Neural progenitor cell (in vitro differentiated cells): ENCODE measurements at regions not wholly inside any gene's neighbourhood (a gene's known extent, or its start where the extent isn't known, plus 50 kb on each side); places are given as distances from the start of the nearest gene placed in this dataset.

Source experiments
- DNase-seq: peaks from one replicate; pipeline ENCODE4 v3.0.0-alpha.2; 2016; ENCODE audit warnings: low spot score
- H2AFZ ChIP-seq: fragments of 200-600 bp; sonication (generic); replicated peaks from 2 replicates; pipeline ENCODE4 v1.6.1; 2016; ENCODE audit warnings: antibody characterized with exemption
- H3F3A ChIP-seq: fragments of 200-600 bp; sonication (generic); 2 replicates; pipeline ENCODE4 v1.6.1; 2016; ENCODE audit warnings: antibody characterized with exemption, low read depth
- H3K27ac ChIP-seq: fragments of 200-600 bp; sonication (generic); 2 replicates; pipeline ENCODE4 v1.5.1; 2016; ENCODE audit warnings: mild to moderate bottlenecking
- H3K27me3 ChIP-seq: fragments of 200-600 bp; sonication (generic); 2 replicates; pipeline ENCODE4 v1.6.1; 2016; ENCODE audit warnings: mild to moderate bottlenecking, moderate library complexity
- H3K36me3 ChIP-seq: fragments of 200-600 bp; sonication (generic); 2 replicates; pipeline ENCODE4 v1.5.1; 2016
- H3K4me1 ChIP-seq: fragments of 200-600 bp; sonication (generic); 2 replicates; pipeline ENCODE4 v1.6.1; 2016; ENCODE audit warnings: mixed run types
- H3K4me2 ChIP-seq: fragments of 200-600 bp; sonication (generic); 2 replicates; pipeline ENCODE4 v1.6.1; 2016
- H3K4me3 ChIP-seq: fragments of 200-600 bp; sonication (generic); 2 replicates; pipeline ENCODE4 v1.5.1; 2016
- H3K79me2 ChIP-seq: fragments of 200-600 bp; sonication (generic); 2 replicates; pipeline ENCODE4 v1.6.1; 2016; ENCODE audit warnings: low read depth
- H3K9ac ChIP-seq: fragments of 200-600 bp; sonication (generic); 2 replicates; pipeline ENCODE4 v1.6.1; 2016
- H3K9me3 ChIP-seq: fragments of 200-600 bp; sonication (generic); 2 replicates; pipeline ENCODE4 v1.5.1; 2016; ENCODE audit warnings: low read depth
- H4K20me1 ChIP-seq: fragments of 200-600 bp; sonication (generic); 2 replicates; pipeline ENCODE4 v1.6.1; 2016; ENCODE audit warnings: low read depth
- H3K27ac Mint-ChIP-seq: 3 replicates; pipeline ENCODE4 v1.8.0; 2021; ENCODE audit warnings: mixed read lengths
- H3K27me3 Mint-ChIP-seq: 2 replicates; pipeline ENCODE4 v1.8.0; 2022; ENCODE audit warnings: low read depth, mild to moderate bottlenecking, inconsistent platforms, moderate library complexity, mixed read lengths; ENCODE audit not compliant: insufficient read depth
- H3K36me3 Mint-ChIP-seq: 3 replicates; pipeline ENCODE4 v1.8.0; 2021; ENCODE audit warnings: mixed read lengths
- H3K4me1 Mint-ChIP-seq: 3 replicates; pipeline ENCODE4 v1.8.0; 2021; ENCODE audit warnings: mixed read lengths
- H3K4me3 Mint-ChIP-seq: 3 replicates; pipeline ENCODE4 v1.8.0; 2021; ENCODE audit warnings: mild to moderate bottlenecking, moderate library complexity, mixed read lengths
- H3K9me3 Mint-ChIP-seq: 3 replicates; pipeline ENCODE4 v1.8.0; 2020; ENCODE audit warnings: mixed read lengths
- CTCF ChIP-seq: fragments of 200-600 bp; sonication (generic); IDR thresholded peaks from 2 replicates; pipeline ENCODE4 v1.5.1; 2017; ENCODE audit warnings: antibody characterized with exemption, mild to moderate bottlenecking
- EZH2 ChIP-seq: fragments of 200-600 bp; sonication (generic); IDR thresholded peaks from 2 replicates; pipeline ENCODE4 v1.6.1; 2017; ENCODE audit warnings: antibody characterized with exemption, mild to moderate bottlenecking, moderate library complexity
- EZH2phosphoT487 ChIP-seq: fragments of 200-600 bp; sonication (generic); IDR thresholded peaks from 2 replicates; pipeline ENCODE4 v1.6.1; 2017; ENCODE audit warnings: antibody characterized with exemption

GRCh38 chr15:92833493-92834271 lies 66.4 kb upstream of the CHD2 start:
- peak overlapping the region; percentile 98 for H3K27ac ChIP-seq
- no peaks in the 10 kb centered on the region for H3K36me3 Mint-ChIP-seq

GRCh38 chr15:92839696-92840095 lies 60.4 kb upstream of the CHD2 start:
- no peak for DNase-seq
- no peak overlapping the region for H3K9ac ChIP-seq
- no peaks in the 10 kb centered on the region for H3K27me3 ChIP-seq
- H3K27me3 Mint-ChIP-seq: peaks cover 6% of the 10 kb centered on the region
- peaks cover 41% of the 10 kb centered on the region for H3K4me1 Mint-ChIP-seq
- H3K27ac ChIP-seq: no peak overlapping the region
- H3F3A ChIP-seq: peaks cover 12% of the 10 kb centered on the region
- H3K9me3 ChIP-seq: no peaks in the 10 kb centered on the region
- TF ChIP-seq EZH2: no peak
- TF ChIP-seq CTCF: no peak
- no peak for TF ChIP-seq EZH2phosphoT487
- H3K27ac Mint-ChIP-seq: peak overlapping the region; percentile 86
- no peak overlapping the region for H3K4me3 Mint-ChIP-seq
- H3K4me1 ChIP-seq: peaks cover 6% of the 10 kb centered on the region
- no peak overlapping the region for H3K4me3 ChIP-seq
- H3K9me3 Mint-ChIP-seq: no peaks in the 10 kb centered on the region
- no peaks in the 10 kb centered on the region for H4K20me1 ChIP-seq
- no peaks in the 10 kb centered on the region for H3K36me3 ChIP-seq
- no peaks in the 10 kb centered on the region for H3K79me2 ChIP-seq
- H3K4me2 ChIP-seq: no peak overlapping the region
- no peak overlapping the region for H2AFZ ChIP-seq
- H3K36me3 Mint-ChIP-seq: no peaks in the 10 kb centered on the region

More at GRCh38 chr15:92833493-92834271, 66.4 kb upstream of the CHD2 start:
- H3K9ac ChIP-seq: no peak overlapping the region
- no peak for DNase-seq
- H3K4me2 ChIP-seq: peak overlapping the region; percentile 74
- Mint-ChIP-seq H3K4me1 (peaks cover 72% of the 10 kb centered on the region), H3K27me3 (peaks cover 4% of the 10 kb centered on the region), H3K27ac (peak overlapping the region; percentile 97), H3K9me3 (no peaks in the 10 kb centered on the region), H3K4me3 (peak overlapping the region; percentile 65)
- H3K79me2 ChIP-seq: no peaks in the 10 kb centered on the region
- H3K4me3 ChIP-seq: no peak overlapping the region
- no peak overlapping the region for H2AFZ ChIP-seq
- H3K36me3 ChIP-seq: no peaks in the 10 kb centered on the region
- no peaks in the 10 kb centered on the region for H3K27me3 ChIP-seq
- no peak for TF ChIP-seq EZH2
- TF ChIP-seq EZH2phosphoT487: no peak
- no peak for TF ChIP-seq CTCF
- peaks cover 43% of the 10 kb centered on the region for H3K4me1 ChIP-seq
- peaks cover 49% of the 10 kb centered on the region for H3F3A ChIP-seq
- H3K9me3 ChIP-seq: no peaks in the 10 kb centered on the region
- no peaks in the 10 kb centered on the region for H4K20me1 ChIP-seq

- no peak for TF ChIP-seq EZH2
- TF ChIP-seq EZH2phosphoT487: no peak
- no peak for TF ChIP-seq CTCF
- H3F3A ChIP-seq: peaks cover 17% of the 10 kb centered on the region
- no peak overlapping the region for H2AFZ ChIP-seq
- H3K4me3 Mint-ChIP-seq: no peak overlapping the region
- H4K20me1 ChIP-seq: no peaks in the 10 kb centered on the region
- H3K27me3 ChIP-seq: no peaks in the 10 kb centered on the region
- no peaks in the 10 kb centered on the region for H3K79me2 ChIP-seq
- DNase-seq: no peak
- peaks cover 11% of the 10 kb centered on the region for H3K4me1 ChIP-seq
- no peak overlapping the region for H3K9ac ChIP-seq
- H3K4me1 Mint-ChIP-seq: peaks cover 40% of the 10 kb centered on the region
- no peaks in the 10 kb centered on the region for H3K9me3 Mint-ChIP-seq
- H3K9me3 ChIP-seq: no peaks in the 10 kb centered on the region
- no peak overlapping the region for H3K4me2 ChIP-seq
- peak overlapping the region; percentile 86 for H3K27ac Mint-ChIP-seq
- H3K36me3 Mint-ChIP-seq: no peaks in the 10 kb centered on the region
- no peak overlapping the region for H3K4me3 ChIP-seq
- no peak overlapping the region for H3K27ac ChIP-seq
- peaks cover 6% of the 10 kb centered on the region for H3K27me3 Mint-ChIP-seq
- no peaks in the 10 kb centered on the region for H3K36me3 ChIP-seq
Measured at GRCh38 chr15:92840149-92840548, 60.0 kb upstream of the CHD2 start.
